KBM-7 (cell line): ENCODE measurements at regions not wholly inside any gene's neighbourhood (a gene's known extent, or its start where the extent isn't known, plus 50 kb on each side); places are given as distances from the start of the nearest gene placed in this dataset.
"Not testable (repeated sequence)": the region's sequence is repeated elsewhere in the genome, so short reads cannot be mapped to it uniquely, and the experiment has no call there.

ENCODE experiments used
- DNase-seq: peaks from one replicate; pipeline ENCODE4 v3.0.0-alpha.2; 2015
- in situ Hi-C: fragments of 300-500 bp; cut with MboI; formaldehyde crosslinking; loops from 2 replicates; pipeline ENCODE4 v1.14.3; 2020; ENCODE audit warnings: low sequenced_read_pairs, low pct_unique_long_range_greater_than_20kb, mixed read lengths

- no peak for DNase-seq
- in situ Hi-C loops, result no loop called here
These were observed 696.8 kb upstream of the MBL2 start for GRCh38 chr10:53469383-53469782.

GRCh38 chr10:53463539-53463938 is 691.0 kb upstream of the MBL2 start:
- in situ Hi-C loops, result no loop called here

GRCh38 chr10:53458007-53458406 is 685.4 kb upstream of the MBL2 start:
- DNase-seq, result no peak
- in situ Hi-C loops, result no loop called here

More at GRCh38 chr10:53463539-53463938, 691.0 kb upstream of the MBL2 start:
- no peak for DNase-seq

GRCh38 chr10:53453196-53453595 is 680.6 kb upstream of the MBL2 start:
- in situ Hi-C loops, result no loop called here

GRCh38 chr10:53447576-53447975 is 675.0 kb upstream of the MBL2 start:
- in situ Hi-C loops, result no loop called here
- no peak for DNase-seq

More at GRCh38 chr10:53453196-53453595, 680.6 kb upstream of the MBL2 start:
- no peak for DNase-seq

GRCh38 chr10:53441843-53442242 is 669.3 kb upstream of the MBL2 start:
- DNase-seq, result no peak
- in situ Hi-C loops, result no loop called here

GRCh38 chr10:53440601-53441000 is 668.0 kb upstream of the MBL2 start:
- DNase-seq, result no peak
- in situ Hi-C loops, result no loop called here

- DNase-seq, in situ Hi-C loops: not testable (repeated sequence)
These were observed 666.5 kb upstream of the MBL2 start for GRCh38 chr10:53439075-53439474.

- no peak for DNase-seq
- in situ Hi-C loops, result no loop called here
These were observed 661.8 kb upstream of the MBL2 start for GRCh38 chr10:53434413-53434812.

GRCh38 chr10:53432035-53432434 is 659.5 kb upstream of the MBL2 start:
- in situ Hi-C loops, result no loop called here
- no peak for DNase-seq

- no peak for DNase-seq
- in situ Hi-C loops, result no loop called here
These were observed 658.4 kb upstream of the MBL2 start for GRCh38 chr10:53430974-53431373.

GRCh38 chr10:53430127-53430891 is 657.7 kb upstream of the MBL2 start:
- no peak for DNase-seq
- in situ Hi-C loops, result no loop called here

- no peak for DNase-seq
- in situ Hi-C loops, result no loop called here
These were observed 649.8 kb upstream of the MBL2 start for GRCh38 chr10:53422223-53422888.

GRCh38 chr10:53412651-53413050 is 640.1 kb upstream of the MBL2 start:
- in situ Hi-C loops, result no loop called here
- no peak for DNase-seq

- in situ Hi-C loops, result no loop called here
- no peak for DNase-seq
These were observed 633.9 kb upstream of the MBL2 start for GRCh38 chr10:53406532-53406931.

GRCh38 chr10:53403688-53404087 is 631.1 kb upstream of the MBL2 start:
- in situ Hi-C loops, result no loop called here
- no peak for DNase-seq

GRCh38 chr10:53402594-53402993 is 630.0 kb upstream of the MBL2 start:
- in situ Hi-C loops, result no loop called here
- no peak for DNase-seq

- DNase-seq, result no peak
- in situ Hi-C loops, result no loop called here
These were observed 629.0 kb upstream of the MBL2 start for GRCh38 chr10:53401536-53401935.

- in situ Hi-C loops, result no loop called here
- no peak for DNase-seq
These were observed 624.3 kb upstream of the MBL2 start for GRCh38 chr10:53396876-53397275.

- in situ Hi-C loops, result no loop called here
These were observed 622.9 kb upstream of the MBL2 start for GRCh38 chr10:53395449-53395848.

GRCh38 chr10:53387562-53387961 is 615.0 kb upstream of the MBL2 start:
- DNase-seq, result no peak
- in situ Hi-C loops, result no loop called here

More at GRCh38 chr10:53395449-53395848, 622.9 kb upstream of the MBL2 start:
- no peak for DNase-seq
